Neural progenitor cell (in vitro differentiated cells): ENCODE measurements at regions not wholly inside any gene's neighbourhood (a gene's known extent, or its start where the extent isn't known, plus 50 kb on each side); places are given as distances from the start of the nearest gene placed in this dataset.

Experiments
- DNase-seq: peaks from one replicate; pipeline ENCODE4 v3.0.0-alpha.2; 2016; ENCODE audit warnings: low spot score
- H2AFZ ChIP-seq: fragments of 200-600 bp; sonication (generic); replicated peaks from 2 replicates; pipeline ENCODE4 v1.6.1; 2016; ENCODE audit warnings: antibody characterized with exemption
- H3F3A ChIP-seq: fragments of 200-600 bp; sonication (generic); 2 replicates; pipeline ENCODE4 v1.6.1; 2016; ENCODE audit warnings: antibody characterized with exemption, low read depth
- H3K27ac ChIP-seq: fragments of 200-600 bp; sonication (generic); 2 replicates; pipeline ENCODE4 v1.5.1; 2016; ENCODE audit warnings: mild to moderate bottlenecking
- H3K27me3 ChIP-seq: fragments of 200-600 bp; sonication (generic); 2 replicates; pipeline ENCODE4 v1.6.1; 2016; ENCODE audit warnings: mild to moderate bottlenecking, moderate library complexity
- H3K36me3 ChIP-seq: fragments of 200-600 bp; sonication (generic); 2 replicates; pipeline ENCODE4 v1.5.1; 2016
- H3K4me1 ChIP-seq: fragments of 200-600 bp; sonication (generic); 2 replicates; pipeline ENCODE4 v1.6.1; 2016; ENCODE audit warnings: mixed run types
- H3K4me2 ChIP-seq: fragments of 200-600 bp; sonication (generic); 2 replicates; pipeline ENCODE4 v1.6.1; 2016
- H3K4me3 ChIP-seq: fragments of 200-600 bp; sonication (generic); 2 replicates; pipeline ENCODE4 v1.5.1; 2016
- H3K79me2 ChIP-seq: fragments of 200-600 bp; sonication (generic); 2 replicates; pipeline ENCODE4 v1.6.1; 2016; ENCODE audit warnings: low read depth
- H3K9ac ChIP-seq: fragments of 200-600 bp; sonication (generic); 2 replicates; pipeline ENCODE4 v1.6.1; 2016
- H3K9me3 ChIP-seq: fragments of 200-600 bp; sonication (generic); 2 replicates; pipeline ENCODE4 v1.5.1; 2016; ENCODE audit warnings: low read depth
- H4K20me1 ChIP-seq: fragments of 200-600 bp; sonication (generic); 2 replicates; pipeline ENCODE4 v1.6.1; 2016; ENCODE audit warnings: low read depth
- H3K27ac Mint-ChIP-seq: 3 replicates; pipeline ENCODE4 v1.8.0; 2021; ENCODE audit warnings: mixed read lengths
- H3K27me3 Mint-ChIP-seq: 2 replicates; pipeline ENCODE4 v1.8.0; 2022; ENCODE audit warnings: low read depth, mild to moderate bottlenecking, inconsistent platforms, moderate library complexity, mixed read lengths; ENCODE audit not compliant: insufficient read depth
- H3K36me3 Mint-ChIP-seq: 3 replicates; pipeline ENCODE4 v1.8.0; 2021; ENCODE audit warnings: mixed read lengths
- H3K4me1 Mint-ChIP-seq: 3 replicates; pipeline ENCODE4 v1.8.0; 2021; ENCODE audit warnings: mixed read lengths
- H3K4me3 Mint-ChIP-seq: 3 replicates; pipeline ENCODE4 v1.8.0; 2021; ENCODE audit warnings: mild to moderate bottlenecking, moderate library complexity, mixed read lengths
- H3K9me3 Mint-ChIP-seq: 3 replicates; pipeline ENCODE4 v1.8.0; 2020; ENCODE audit warnings: mixed read lengths
- EZH2 ChIP-seq: fragments of 200-600 bp; sonication (generic); IDR thresholded peaks from 2 replicates; pipeline ENCODE4 v1.6.1; 2017; ENCODE audit warnings: antibody characterized with exemption, mild to moderate bottlenecking, moderate library complexity
- EZH2phosphoT487 ChIP-seq: fragments of 200-600 bp; sonication (generic); IDR thresholded peaks from 2 replicates; pipeline ENCODE4 v1.6.1; 2017; ENCODE audit warnings: antibody characterized with exemption
- TF ChIP-seq, protein P1 (sequence below): fragments of 200-600 bp; sonication (generic); IDR thresholded peaks from 2 replicates; pipeline ENCODE4 v1.5.1; 2017; ENCODE audit warnings: antibody characterized with exemption, mild to moderate bottlenecking

DNA sequence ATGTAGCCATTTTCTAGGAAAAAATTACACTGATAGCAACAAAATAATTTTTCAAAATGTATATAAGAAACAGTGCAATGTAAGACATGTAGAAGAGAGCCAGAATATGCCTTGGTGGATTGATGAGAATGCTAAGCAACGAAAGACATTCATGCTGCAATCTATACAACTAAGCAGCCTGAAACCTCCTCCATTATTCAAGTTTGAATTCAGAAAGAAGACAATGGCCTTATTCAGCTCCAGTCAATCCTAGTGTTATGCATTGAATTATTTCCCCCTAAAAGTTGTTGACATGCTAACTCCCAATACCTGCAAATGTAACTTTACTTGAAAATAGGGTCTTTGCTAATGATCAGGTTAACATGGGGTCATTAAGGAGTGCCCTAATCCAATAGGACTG lies 73.5 kb downstream of the BTG1 start:
- peaks cover 4% of the 10 kb centered on the region for H3K9me3 Mint-ChIP-seq
- Histone ChIP-seq H3K9ac (no peak overlapping the region), H3K9me3 (no peaks in the 10 kb centered on the region), H3K4me2 (no peak overlapping the region), H3K27ac (no peak overlapping the region), H3F3A (no peaks in the 10 kb centered on the region), H2AFZ (no peak overlapping the region), H3K79me2 (no peaks in the 10 kb centered on the region), H3K4me1 (peaks cover 18% of the 10 kb centered on the region), H3K27me3 (no peaks in the 10 kb centered on the region), H4K20me1 (no peaks in the 10 kb centered on the region), H3K36me3 (no peaks in the 10 kb centered on the region), H3K4me3 (no peak overlapping the region)
- no peak overlapping the region for H3K27ac Mint-ChIP-seq
- H3K4me3 Mint-ChIP-seq, result no peak overlapping the region
- no peaks in the 10 kb centered on the region for H3K36me3 Mint-ChIP-seq
- H3K27me3 Mint-ChIP-seq, result no peaks in the 10 kb centered on the region
- peaks cover 19% of the 10 kb centered on the region for H3K4me1 Mint-ChIP-seq
- no peak for DNase-seq
- TF ChIP-seq EZH2phosphoT487 (no peak), EZH2 (no peak)
- TF ChIP-seq, protein P1, sequence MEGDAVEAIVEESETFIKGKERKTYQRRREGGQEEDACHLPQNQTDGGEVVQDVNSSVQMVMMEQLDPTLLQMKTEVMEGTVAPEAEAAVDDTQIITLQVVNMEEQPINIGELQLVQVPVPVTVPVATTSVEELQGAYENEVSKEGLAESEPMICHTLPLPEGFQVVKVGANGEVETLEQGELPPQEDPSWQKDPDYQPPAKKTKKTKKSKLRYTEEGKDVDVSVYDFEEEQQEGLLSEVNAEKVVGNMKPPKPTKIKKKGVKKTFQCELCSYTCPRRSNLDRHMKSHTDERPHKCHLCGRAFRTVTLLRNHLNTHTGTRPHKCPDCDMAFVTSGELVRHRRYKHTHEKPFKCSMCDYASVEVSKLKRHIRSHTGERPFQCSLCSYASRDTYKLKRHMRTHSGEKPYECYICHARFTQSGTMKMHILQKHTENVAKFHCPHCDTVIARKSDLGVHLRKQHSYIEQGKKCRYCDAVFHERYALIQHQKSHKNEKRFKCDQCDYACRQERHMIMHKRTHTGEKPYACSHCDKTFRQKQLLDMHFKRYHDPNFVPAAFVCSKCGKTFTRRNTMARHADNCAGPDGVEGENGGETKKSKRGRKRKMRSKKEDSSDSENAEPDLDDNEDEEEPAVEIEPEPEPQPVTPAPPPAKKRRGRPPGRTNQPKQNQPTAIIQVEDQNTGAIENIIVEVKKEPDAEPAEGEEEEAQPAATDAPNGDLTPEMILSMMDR, result no peak

DNA sequence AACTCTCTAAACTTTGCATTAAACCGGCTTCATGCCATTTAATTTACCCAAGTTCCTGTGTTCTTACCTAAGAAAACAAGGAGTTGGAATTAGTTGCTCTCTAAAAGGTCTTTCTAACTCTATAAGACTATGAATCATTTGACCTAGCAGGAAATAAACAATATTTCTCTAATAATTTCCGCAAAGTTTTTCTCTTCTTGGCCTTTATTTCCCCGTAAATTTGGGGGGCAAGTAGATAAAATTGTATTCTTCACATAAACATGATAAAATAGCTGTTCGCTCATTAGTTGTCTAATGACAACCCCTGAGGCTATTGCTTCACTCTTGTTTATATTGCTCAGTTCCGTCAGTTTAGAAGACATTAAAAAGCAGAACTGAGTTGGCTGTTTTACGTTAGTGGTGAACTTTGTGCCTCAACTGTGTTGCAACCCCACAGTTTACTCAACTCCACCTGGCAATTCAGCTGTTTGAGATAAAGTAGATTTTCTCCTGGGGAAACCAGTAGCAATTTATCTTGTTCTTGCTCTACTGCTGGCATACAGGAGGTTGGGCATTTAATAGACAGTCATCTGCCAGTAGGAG lies 74.7 kb downstream of the BTG1 start:
- Mint-ChIP-seq H3K4me3 (no peak overlapping the region), H3K9me3 (peaks cover 4% of the 10 kb centered on the region), H3K27ac (no peak overlapping the region), H3K4me1 (peaks cover 15% of the 10 kb centered on the region), H3K27me3 (no peaks in the 10 kb centered on the region), H3K36me3 (no peaks in the 10 kb centered on the region)
- TF ChIP-seq, protein P1, result no peak
- TF ChIP-seq EZH2phosphoT487 (no peak), EZH2 (no peak)
- Histone ChIP-seq H3K79me2 (no peaks in the 10 kb centered on the region), H2AFZ (no peak overlapping the region), H3K9ac (no peak overlapping the region), H3K4me1 (peaks cover 14% of the 10 kb centered on the region), H3K4me2 (no peak overlapping the region), H3K9me3 (no peaks in the 10 kb centered on the region), H3F3A (no peaks in the 10 kb centered on the region), H4K20me1 (no peaks in the 10 kb centered on the region), H3K4me3 (no peak overlapping the region), H3K27ac (no peak overlapping the region), H3K36me3 (no peaks in the 10 kb centered on the region), H3K27me3 (no peaks in the 10 kb centered on the region)
- no peak for DNase-seq

DNA sequence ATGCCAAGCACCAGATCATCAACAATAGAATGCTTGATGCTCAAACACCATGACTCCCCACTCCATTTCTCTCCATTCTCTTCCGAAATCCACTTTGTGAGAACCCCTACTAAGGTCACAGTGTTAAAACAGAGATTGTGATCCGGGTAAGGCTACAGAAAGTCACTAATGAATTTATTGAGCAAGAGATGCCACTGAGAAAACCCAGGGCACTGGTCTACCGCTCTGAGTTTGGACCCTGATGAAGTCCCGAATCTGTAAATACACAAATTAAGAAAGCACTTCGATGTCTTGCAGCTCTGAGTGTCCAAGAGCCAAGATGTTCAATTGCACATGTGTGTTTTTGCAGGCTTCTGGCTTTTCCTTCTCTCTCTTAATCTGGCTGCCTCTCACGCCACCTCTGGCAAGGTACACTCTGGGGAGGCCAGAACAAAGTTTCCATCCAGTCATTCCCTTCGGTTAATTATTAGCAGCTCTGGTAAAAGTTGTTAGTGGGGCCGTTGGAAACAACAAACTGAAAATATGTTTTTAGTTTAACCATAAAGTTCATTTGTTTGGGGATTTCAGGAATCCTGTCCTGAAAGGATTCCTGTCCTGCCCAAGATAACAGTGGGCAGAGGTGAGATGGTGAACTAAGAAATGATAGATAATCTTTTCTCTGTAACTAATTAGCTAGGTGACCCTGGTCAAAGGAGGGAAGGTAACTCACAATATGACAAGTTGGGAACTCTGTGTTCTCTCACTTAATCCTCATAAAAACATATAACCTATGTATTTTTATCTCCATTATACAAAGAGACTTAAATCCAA lies 75.4 kb downstream of the BTG1 start:
- no peaks in the 10 kb centered on the region for H3K36me3 Mint-ChIP-seq
- no peak overlapping the region for H3K4me3 Mint-ChIP-seq

More for the DNA sequence above, 75.4 kb downstream of the BTG1 start:
- Histone ChIP-seq H3K79me2 (no peaks in the 10 kb centered on the region), H3K27me3 (no peaks in the 10 kb centered on the region), H3K27ac (no peak overlapping the region), H3K4me1 (peaks cover 7% of the 10 kb centered on the region), H2AFZ (peak overlapping the region; percentile 17), H3K36me3 (no peaks in the 10 kb centered on the region), H3K4me2 (no peak overlapping the region), H4K20me1 (no peaks in the 10 kb centered on the region), H3K9ac (no peak overlapping the region), H3F3A (no peaks in the 10 kb centered on the region), H3K4me3 (no peak overlapping the region), H3K9me3 (no peaks in the 10 kb centered on the region)
- TF ChIP-seq, protein P1, result no peak
- TF ChIP-seq EZH2, result no peak
- no peak for TF ChIP-seq EZH2phosphoT487
- no peak for DNase-seq
- H3K4me1 Mint-ChIP-seq, result peaks cover 8% of the 10 kb centered on the region
- H3K27ac Mint-ChIP-seq, result no peak overlapping the region
- H3K9me3 Mint-ChIP-seq, result peaks cover 4% of the 10 kb centered on the region
- no peaks in the 10 kb centered on the region for H3K27me3 Mint-ChIP-seq
